Osteocyte (in vitro differentiated cells): ENCODE measurements at regions not wholly inside any gene's neighbourhood (a gene's known extent, or its start where the extent isn't known, plus 50 kb on each side); places are given as distances from the start of the nearest gene placed in this dataset.

Experiments used
- DNase-seq: peaks from one replicate; pipeline ENCODE4 v3.0.0; 2021; ENCODE audit warnings: mixed read lengths; ENCODE audit not compliant: unreplicated experiment; ENCODE audit errors: extremely low spot score
- H3K27ac Mint-ChIP-seq: one replicate; pipeline ENCODE4 v1.8.0; 2021; ENCODE audit warnings: mild to moderate bottlenecking, mixed read lengths; ENCODE audit not compliant: unreplicated experiment
- H3K27me3 Mint-ChIP-seq: one replicate; pipeline ENCODE4 v1.8.0; 2021; ENCODE audit warnings: mixed read lengths; ENCODE audit not compliant: unreplicated experiment
- H3K36me3 Mint-ChIP-seq: one replicate; pipeline ENCODE4 v1.8.0; 2021; ENCODE audit warnings: mixed read lengths; ENCODE audit not compliant: unreplicated experiment
- H3K4me1 Mint-ChIP-seq: one replicate; pipeline ENCODE4 v1.8.0; 2021; ENCODE audit warnings: mixed read lengths; ENCODE audit not compliant: unreplicated experiment
- H3K4me3 Mint-ChIP-seq: one replicate; pipeline ENCODE4 v1.8.0; 2021; ENCODE audit warnings: mild to moderate bottlenecking, moderate library complexity, mixed read lengths; ENCODE audit not compliant: unreplicated experiment
- H3K9me3 Mint-ChIP-seq: one replicate; pipeline ENCODE4 v1.8.0; 2021; ENCODE audit warnings: mixed read lengths; ENCODE audit not compliant: unreplicated experiment
- CTCF ChIP-seq: fragments of 200-600 bp; sonication (generic); IDR thresholded peaks from 2 replicates; pipeline ENCODE4 v1.5.0; 2021; ENCODE audit warnings: antibody characterized with exemption, mild to moderate bottlenecking, moderate library complexity

DNA sequence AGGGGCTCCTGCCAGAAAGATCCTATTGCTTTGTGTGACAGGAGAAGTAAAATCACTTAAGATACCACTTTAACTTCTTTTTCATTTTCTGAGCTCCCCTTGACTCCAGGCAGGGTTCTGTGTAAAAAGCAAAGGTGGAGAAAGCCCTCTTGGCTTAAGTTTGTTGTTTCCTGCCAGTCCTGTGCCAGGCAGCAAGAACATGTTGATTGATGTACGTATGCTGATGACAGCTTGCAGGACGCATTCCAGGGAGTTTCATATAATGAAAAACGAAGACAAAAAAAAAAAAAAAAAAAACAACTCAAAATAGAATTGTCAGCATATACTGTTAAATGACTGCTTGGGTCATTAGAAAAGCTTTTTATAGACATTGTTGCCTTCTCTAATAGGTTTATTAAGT is 251.7 kb downstream of the PSAT1 start:
- peaks cover 11% of the 10 kb centered on the region for H3K4me1 Mint-ChIP-seq
- no peaks in the 10 kb centered on the region for H3K9me3 Mint-ChIP-seq
- no peaks in the 10 kb centered on the region for H3K27me3 Mint-ChIP-seq
- no peak for DNase-seq
- TF ChIP-seq CTCF = no peak
- no peaks in the 10 kb centered on the region for H3K36me3 Mint-ChIP-seq
- no peak overlapping the region for H3K4me3 Mint-ChIP-seq
- no peak overlapping the region for H3K27ac Mint-ChIP-seq

- Mint-ChIP-seq H3K4me1 (peaks cover 11% of the 10 kb centered on the region), H3K9me3 (no peaks in the 10 kb centered on the region), H3K4me3 (no peak overlapping the region), H3K27me3 (no peaks in the 10 kb centered on the region), H3K27ac (no peak overlapping the region), H3K36me3 (no peaks in the 10 kb centered on the region)
- no peak for DNase-seq
- TF ChIP-seq CTCF = no peak
Measured at GRCh38 chr9:78549711-78550110, 252.8 kb downstream of the PSAT1 start.

DNA sequence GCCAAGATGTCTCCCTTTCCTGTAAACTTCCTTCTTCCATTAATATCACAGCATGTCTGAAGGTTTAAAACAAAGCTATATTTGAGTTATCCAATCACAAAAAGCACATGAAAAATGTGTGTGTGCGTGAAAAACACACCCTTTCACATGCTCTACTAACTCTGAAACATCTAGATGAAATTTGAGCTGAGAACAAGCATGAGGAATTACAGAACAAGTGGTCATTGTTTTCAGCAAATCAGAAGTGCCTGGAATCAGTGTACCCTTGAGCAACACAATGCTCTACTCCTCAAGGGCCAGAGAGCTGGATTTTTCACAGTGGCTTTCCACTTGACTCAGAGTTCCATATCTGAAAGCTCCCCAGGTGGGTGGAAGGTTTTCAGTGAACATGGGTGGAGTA is 255.9 kb downstream of the PSAT1 start:
- H3K4me3 Mint-ChIP-seq = no peak overlapping the region
- peaks cover 4% of the 10 kb centered on the region for H3K4me1 Mint-ChIP-seq
- H3K27ac Mint-ChIP-seq = no peak overlapping the region
- no peak for TF ChIP-seq CTCF
- no peaks in the 10 kb centered on the region for H3K9me3 Mint-ChIP-seq
- no peak for DNase-seq
- H3K36me3 Mint-ChIP-seq = no peaks in the 10 kb centered on the region
- H3K27me3 Mint-ChIP-seq = no peaks in the 10 kb centered on the region

GRCh38 chr9:78557540-78557939 is 260.6 kb downstream of the PSAT1 start:
- TF ChIP-seq CTCF = no peak
- no peak overlapping the region for H3K27ac Mint-ChIP-seq
- no peaks in the 10 kb centered on the region for H3K36me3 Mint-ChIP-seq
- no peak overlapping the region for H3K4me3 Mint-ChIP-seq
- no peaks in the 10 kb centered on the region for H3K9me3 Mint-ChIP-seq
- peaks cover 12% of the 10 kb centered on the region for H3K4me1 Mint-ChIP-seq
- H3K27me3 Mint-ChIP-seq = no peaks in the 10 kb centered on the region
- no peak for DNase-seq

DNA sequence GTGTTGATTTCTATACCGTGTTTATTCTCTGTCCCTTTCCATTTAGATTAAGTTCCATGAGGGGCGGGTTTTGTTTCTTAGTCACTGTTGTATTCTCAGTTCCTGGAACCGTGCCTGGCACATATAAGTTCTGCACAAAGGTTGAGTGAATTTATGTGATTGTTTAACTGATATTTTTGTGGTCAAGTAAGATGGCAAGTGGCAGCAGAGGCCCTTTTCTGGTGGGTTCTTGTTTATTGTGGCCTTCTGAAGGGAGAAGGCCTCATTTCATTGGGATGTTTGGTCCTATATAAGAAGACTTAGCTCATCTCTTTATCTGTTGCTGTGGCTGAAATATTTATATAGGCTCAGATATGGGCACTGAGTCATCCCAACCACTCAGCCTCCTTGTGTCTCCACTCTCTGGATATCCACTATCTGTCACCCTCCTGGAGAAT is 262.5 kb downstream of the PSAT1 start:
- H3K9me3 Mint-ChIP-seq = no peaks in the 10 kb centered on the region
- no peaks in the 10 kb centered on the region for H3K36me3 Mint-ChIP-seq
- H3K27ac Mint-ChIP-seq = no peak overlapping the region
- no peak overlapping the region for H3K4me3 Mint-ChIP-seq
- TF ChIP-seq CTCF = no peak
- no peaks in the 10 kb centered on the region for H3K27me3 Mint-ChIP-seq
- DNase-seq = no peak
- peaks cover 12% of the 10 kb centered on the region for H3K4me1 Mint-ChIP-seq
